Uterus (tissue), 2 donors: ENCODE measurements at regions not wholly inside any gene's neighbourhood (a gene's known extent, or its start where the extent isn't known, plus 50 kb on each side); places are given as distances from the start of the nearest gene placed in this dataset.

Source experiments
- POLR2A ChIP-seq, 2 donors: fragments of 450-650 bp; IDR thresholded peaks; one replicate each; pipeline ENCODE4 v1.6.1; 2016; ENCODE audit warnings: antibody characterized with exemption in 2 of 2, mild to moderate bottlenecking in 1 of 2, moderate library complexity in 1 of 2
- TF ChIP-seq, protein P1 (sequence below), 4 experiments: fragments of 200-600 bp in 2 of 4; fragments of 450-650 bp in 2 of 4; sonication (generic) in 2 of 4; IDR thresholded peaks; one replicate each; pipeline ENCODE4 v1.5.1; 2016 to 2019; ENCODE audit warnings: antibody characterized with exemption in 4 of 4, mild to moderate bottlenecking in 2 of 4, moderate library complexity in 1 of 4

GRCh38 chr5:114148253-114148652, 213.6 kb upstream of the KCNN2 start:
- TF ChIP-seq, protein P1, sequence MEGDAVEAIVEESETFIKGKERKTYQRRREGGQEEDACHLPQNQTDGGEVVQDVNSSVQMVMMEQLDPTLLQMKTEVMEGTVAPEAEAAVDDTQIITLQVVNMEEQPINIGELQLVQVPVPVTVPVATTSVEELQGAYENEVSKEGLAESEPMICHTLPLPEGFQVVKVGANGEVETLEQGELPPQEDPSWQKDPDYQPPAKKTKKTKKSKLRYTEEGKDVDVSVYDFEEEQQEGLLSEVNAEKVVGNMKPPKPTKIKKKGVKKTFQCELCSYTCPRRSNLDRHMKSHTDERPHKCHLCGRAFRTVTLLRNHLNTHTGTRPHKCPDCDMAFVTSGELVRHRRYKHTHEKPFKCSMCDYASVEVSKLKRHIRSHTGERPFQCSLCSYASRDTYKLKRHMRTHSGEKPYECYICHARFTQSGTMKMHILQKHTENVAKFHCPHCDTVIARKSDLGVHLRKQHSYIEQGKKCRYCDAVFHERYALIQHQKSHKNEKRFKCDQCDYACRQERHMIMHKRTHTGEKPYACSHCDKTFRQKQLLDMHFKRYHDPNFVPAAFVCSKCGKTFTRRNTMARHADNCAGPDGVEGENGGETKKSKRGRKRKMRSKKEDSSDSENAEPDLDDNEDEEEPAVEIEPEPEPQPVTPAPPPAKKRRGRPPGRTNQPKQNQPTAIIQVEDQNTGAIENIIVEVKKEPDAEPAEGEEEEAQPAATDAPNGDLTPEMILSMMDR (IDR thresholded peaks at IDR 0.05): no peak
- no peak for TF ChIP-seq POLR2A (IDR thresholded peaks at IDR 0.05)
